GM21717 (cell line): ENCODE measurements at regions not wholly inside any gene's neighbourhood (a gene's known extent, or its start where the extent isn't known, plus 50 kb on each side); places are given as distances from the start of the nearest gene placed in this dataset.

Experiments used
- ATAC-seq: cut with Tn5 transposase; IDR thresholded peaks from one replicate; pipeline ENCODE4 v1.9.1; 2021; ENCODE audit warnings: mild to moderate bottlenecking, moderate library complexity; ENCODE audit not compliant: unreplicated experiment

DNA sequence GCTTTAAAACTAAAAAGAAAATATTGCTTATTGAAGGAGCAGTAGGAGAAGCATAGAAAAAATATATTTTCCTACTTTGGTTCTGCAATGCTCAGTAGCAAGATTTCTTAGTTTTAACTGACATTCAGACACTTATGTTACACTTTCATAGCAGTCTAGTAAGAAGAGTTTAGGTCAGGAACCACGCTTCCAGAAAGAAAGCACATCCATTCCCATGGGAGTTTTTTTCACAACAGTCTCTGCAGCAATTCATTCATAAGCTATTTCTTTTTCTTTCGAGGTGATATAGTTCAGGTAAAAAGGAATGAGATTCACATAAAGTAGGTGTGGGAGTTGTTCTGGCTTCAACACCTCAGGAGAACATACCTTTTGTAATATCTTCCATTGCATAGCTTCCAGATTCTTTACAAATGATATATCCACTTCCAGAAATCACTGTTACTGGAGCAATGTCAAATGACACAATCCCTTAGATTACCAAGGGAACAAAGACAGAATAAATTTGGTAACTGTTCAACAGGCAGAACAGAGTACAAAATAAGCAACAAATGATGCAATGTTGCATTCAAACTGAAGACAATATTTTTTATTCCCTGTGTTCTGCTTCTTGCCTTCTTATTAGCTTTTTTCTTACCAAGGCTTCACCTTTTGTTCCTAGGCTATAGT is 95.2 kb upstream of the GULP1 start:
- no peak for ATAC-seq

DNA sequence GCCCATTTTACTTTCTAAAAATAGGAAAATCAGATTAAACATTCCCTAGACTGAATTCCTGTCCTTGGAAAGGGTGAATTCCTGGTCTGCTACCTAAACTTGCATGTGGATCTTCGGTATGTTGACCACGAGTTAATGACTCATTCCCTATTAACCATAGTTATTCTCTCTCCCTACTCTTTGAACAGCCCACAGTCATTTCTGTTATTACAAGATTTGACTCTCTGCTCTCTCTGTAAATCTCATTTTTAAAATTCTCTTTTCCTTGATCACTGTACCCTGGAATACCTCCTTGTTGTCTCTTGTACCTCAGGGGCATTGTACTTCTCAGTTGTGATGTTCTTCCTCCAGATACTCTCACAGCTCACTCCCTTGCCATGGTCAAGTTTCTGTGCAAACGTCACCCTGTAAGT is 92.0 kb upstream of the GULP1 start:
- no peak for ATAC-seq

DNA sequence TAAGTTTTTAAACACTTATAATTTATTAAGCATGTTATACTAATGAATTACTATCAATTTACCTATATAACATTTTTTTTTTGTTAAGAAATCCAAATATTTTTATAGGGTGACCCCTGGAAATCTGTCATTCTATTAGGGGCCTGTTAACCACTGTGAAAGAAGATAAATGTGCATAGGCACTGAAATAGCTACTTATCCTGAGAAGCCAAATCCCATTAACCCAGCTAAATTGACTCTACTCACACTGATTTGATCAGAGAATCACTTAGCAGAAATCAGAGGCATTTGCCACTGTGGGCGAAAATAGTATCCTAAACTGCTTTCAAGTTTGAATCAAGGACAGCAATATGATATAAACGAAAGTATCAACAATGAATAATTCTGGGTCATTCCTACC is 90.0 kb upstream of the GULP1 start:
- no peak for ATAC-seq

DNA sequence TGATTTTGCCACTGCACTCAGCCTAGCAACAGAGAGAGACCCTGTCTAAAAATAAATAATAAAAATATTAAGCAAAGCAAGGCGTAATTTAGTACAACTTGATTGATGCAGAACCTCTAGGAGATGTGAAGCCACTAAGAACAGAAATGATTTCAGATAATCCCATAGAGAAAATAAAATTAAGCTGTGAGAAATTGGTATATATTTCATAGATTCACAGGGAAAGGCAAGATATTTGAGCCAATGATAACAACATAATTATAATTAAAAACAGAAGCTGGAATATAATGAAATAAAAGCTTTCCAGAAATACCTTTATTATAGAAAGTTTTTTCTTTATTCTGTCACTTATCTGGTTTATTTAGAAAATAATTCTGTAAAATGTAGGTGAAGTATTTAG is 88.9 kb upstream of the GULP1 start:
- no peak for ATAC-seq

DNA sequence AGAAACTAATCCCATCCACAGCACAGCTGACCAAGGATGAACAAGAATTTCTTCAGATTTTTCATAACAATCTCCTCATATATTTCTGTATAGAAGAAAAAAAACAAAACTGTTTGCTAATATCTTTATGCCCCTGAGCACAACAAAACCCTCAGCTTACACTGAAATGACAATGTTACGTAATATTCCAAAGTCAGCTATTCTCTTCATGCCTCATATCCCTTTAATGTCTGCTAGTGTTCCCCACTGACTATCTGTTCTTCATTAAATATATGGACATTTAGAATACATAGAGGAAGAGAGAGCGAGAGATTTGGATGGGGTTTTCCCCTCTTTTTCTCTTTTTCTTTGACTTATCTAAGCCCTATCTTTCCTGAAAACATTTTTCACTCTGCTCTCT is 87.9 kb upstream of the GULP1 start:
- no peak for ATAC-seq

DNA sequence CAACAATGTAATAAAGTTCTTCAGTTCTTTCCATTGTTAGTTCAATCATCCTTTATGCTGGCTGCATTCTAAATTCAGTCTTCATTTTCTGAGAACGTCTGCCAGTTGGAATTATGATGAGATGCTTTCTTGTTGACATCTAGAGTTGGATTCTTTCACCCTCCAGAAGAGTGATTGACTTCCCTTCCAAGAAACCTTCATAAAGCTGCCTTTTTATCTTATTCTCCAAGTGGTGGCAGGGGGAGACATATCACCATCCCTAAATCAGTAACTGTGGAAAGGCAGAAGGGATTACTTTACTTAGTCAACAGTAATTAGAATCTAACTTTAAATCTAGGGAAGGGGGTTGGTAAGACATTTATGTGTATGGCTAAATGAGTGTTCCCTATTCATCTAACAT is 86.8 kb upstream of the GULP1 start:
- no peak for ATAC-seq

DNA sequence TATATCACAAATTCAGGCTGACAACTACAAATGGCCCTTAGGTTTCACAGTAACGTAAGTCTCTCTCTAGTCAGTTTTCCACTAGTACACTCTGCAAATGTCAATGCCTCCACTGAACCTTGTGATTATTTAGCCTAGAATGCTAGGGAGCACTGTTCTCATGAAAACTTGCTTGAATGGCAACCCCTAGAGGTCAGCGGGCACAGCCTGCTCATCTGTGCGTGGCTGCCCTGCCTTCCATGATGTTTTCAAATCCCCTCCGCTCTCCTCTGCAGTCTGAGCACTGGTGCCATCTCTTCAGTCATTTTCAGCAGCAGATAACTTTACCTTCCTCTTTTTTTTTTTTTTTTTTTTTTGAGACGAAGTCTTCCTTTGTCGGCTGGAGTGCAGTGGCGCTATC is 84.1 kb upstream of the GULP1 start:
- no peak for ATAC-seq

DNA sequence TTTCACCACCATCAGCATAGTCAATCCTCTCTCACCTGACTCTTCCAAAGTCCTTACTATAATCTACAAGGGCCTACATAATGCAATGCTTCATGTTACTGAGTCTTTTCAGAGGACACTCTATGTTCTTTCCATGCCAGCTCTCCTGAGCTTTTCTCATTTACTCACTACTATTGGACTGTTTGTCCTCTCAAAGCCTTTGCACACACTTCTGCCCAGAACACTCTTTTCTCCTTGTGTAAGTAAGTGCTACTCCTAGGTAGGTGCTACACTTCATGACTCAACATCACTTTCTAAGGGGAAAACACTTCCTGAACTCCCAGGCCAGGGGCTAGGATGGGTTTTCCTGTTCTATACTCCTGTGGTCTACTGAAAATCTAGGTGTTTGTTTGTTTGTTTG is 82.5 kb upstream of the GULP1 start:
- ATAC-seq: no peak

DNA sequence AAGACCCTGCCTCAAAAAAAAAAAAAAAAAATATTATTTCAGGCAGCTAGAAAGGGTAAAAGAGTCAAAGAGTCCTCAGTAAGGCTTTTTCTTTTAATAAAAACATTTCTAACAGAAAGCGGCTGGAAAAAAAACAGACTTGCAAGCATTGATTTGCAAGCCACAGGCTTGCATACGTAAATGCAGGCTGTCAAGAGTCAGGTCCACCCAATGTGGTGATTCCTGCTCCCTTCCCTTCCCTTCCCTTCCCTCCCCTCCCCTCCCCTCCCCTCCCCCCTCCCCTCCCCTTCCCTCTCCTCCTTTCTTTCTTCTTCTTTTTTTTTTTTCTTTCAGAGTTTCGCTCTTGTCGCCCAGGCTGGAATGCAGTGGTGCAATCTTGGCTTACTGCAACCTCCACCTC is 74.4 kb upstream of the GULP1 start:
- ATAC-seq: no peak

DNA sequence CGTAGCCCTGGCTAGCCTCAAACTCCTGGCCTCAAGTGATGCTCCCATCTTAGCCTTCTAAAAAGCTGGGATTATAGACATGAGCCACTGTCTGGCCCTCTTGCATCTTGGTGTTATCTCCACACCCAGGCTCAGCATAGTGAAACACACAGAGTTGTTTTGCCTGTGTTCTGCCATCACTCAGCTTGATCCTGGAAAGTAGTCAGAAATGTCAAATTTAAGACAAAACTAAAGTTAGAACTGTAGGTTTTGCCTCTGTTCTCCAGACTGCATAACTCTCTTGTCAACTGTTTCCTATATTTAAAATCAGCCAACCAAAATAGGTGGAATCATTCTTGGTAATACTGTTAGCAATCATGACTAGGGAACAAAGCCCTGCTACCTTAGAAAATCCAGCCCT is 72.1 kb upstream of the GULP1 start:
- ATAC-seq: no peak

DNA sequence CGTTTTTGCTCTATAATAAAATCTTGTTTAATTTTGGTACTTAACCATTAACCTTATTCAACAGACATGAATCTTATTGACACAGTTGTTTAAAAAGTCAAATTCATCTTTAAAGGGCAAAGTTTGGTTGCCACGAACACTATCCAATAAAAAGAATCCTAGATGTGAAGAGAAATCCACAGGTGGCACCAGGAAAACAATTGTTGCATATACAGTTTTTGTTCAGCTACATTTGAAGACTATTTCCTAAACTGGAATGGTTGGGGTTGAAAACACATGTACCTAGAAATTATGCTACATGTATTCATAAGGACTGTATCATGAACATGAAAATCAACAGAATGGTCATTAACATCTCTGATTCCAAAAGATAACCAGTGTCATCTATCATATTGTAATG is 71.1 kb upstream of the GULP1 start:
- ATAC-seq: no peak

DNA sequence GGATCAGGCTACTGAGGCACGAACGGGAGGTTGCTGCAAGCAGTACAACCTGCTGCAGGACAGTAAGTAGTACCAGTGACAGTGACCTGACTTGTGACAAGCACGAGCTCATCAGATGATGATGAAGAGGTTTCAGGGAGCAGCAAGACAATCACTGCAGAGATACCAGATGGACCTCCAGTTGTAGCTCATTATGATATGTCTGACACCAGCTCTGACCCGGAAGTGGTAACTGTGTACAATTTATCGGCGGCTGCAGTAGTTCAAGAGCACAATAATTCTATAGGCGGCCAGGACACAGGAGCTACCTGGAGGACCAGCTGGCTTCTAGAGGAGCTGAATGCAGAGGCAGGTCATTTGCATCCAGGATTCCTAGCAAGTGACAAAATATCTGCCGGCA is 64.0 kb upstream of the GULP1 start:
- no peak for ATAC-seq

DNA sequence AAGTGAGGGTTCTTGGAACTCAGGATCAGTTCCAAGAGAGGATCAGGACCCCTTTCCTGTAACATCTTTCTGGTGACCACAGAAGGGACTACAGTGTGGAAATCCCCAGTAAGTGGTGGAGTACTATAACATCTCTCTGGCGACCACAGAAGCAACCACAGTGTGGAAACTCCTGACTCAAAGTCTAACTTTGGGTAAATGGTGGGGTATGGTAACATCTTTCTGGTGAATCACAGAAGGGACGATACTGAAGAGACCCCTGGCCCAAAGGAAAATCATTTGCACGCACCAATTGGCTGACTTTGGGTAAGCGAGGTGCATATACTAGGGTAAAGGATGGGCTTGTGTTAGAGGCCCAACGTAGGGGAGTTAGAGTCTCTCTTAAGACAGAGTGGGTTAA is 56.3 kb upstream of the GULP1 start:
- peak; percentile 92 for ATAC-seq

DNA sequence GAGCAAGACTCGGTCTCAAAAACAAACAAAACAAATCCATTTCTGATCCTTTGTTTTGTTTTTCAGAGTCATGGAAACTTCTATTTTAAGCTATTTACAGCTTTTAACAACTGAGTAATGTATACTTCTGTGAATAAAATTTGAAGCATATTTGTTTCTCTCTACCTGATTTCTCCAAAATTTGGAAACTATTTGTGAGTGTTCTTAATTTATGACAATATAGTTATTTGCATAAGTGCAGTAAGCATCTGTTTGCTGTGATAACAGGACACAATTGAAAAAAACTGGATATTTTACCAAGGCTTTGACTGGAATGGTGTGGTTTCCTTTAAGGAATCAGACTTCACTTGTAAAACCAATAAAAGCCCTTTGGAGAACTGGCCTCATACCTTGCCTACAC is 53.3 kb upstream of the GULP1 start:
- ATAC-seq: no peak
